Neural cell (in vitro differentiated cells): ENCODE measurements at regions not wholly inside any gene's neighbourhood (a gene's known extent, or its start where the extent isn't known, plus 50 kb on each side); places are given as distances from the start of the nearest gene placed in this dataset.

Experiments used
- CTCF ChIP-seq: fragments of 450-650 bp; IDR thresholded peaks from 2 replicates; pipeline ENCODE4 v1.5.1; 2014; ENCODE audit warnings: antibody characterized with exemption, mild to moderate bottlenecking, moderate library complexity; ENCODE audit not compliant: poor library complexity, severe bottlenecking
- POLR2AphosphoS5 ChIP-seq: IDR thresholded peaks from 2 replicates; pipeline ENCODE4 v1.6.1; 2012
- SMC3 ChIP-seq: fragments of 450-650 bp; conservative IDR thresholded peaks from 2 replicates; pipeline ENCODE4 v1.6.1; 2014; ENCODE audit warnings: antibody characterized with exemption, mild to moderate bottlenecking, moderate library complexity; ENCODE audit not compliant: poor library complexity
- TAF1 ChIP-seq: IDR thresholded peaks from 2 replicates; pipeline ENCODE4 v1.6.1; 2012; ENCODE audit warnings: low read depth

GRCh38 chr1:194309697-194310096 is 1123.3 kb upstream of the B3GALT2 start:
- no peak for TF ChIP-seq POLR2AphosphoS5
- TF ChIP-seq TAF1, result no peak
- TF ChIP-seq CTCF, result no peak
- TF ChIP-seq SMC3, result no peak
